Upper lobe of left lung (tissue), 6 donors: ENCODE measurements at regions not wholly inside any gene's neighbourhood (a gene's known extent, or its start where the extent isn't known, plus 50 kb on each side); places are given as distances from the start of the nearest gene placed in this dataset.

ENCODE experiments used
- ATAC-seq, 2 donors: fragments of 200-7000 bp; cut with Tn5 transposase; one replicate each; pipeline ENCODE4 v1.9.1; 2022; ENCODE audit warnings: mild to moderate bottlenecking in 2 of 2, moderate library complexity in 2 of 2; ENCODE audit not compliant: low FRiP score in 2 of 2
- DNase-seq, 2 donors: peaks; one replicate each; pipeline ENCODE4 v3.0.0-alpha.2; 2019 to 2020
- H3K27ac ChIP-seq, 4 donors: fragments of 200-600 bp; sonication (generic); one replicate each; pipeline ENCODE4 v1.5.1; 2016 to 2019
- H3K27me3 ChIP-seq, 4 donors: fragments of 200-600 bp; sonication (generic); one replicate each; pipeline ENCODE4 v1.5.1; 2017 to 2019
- H3K36me3 ChIP-seq, 4 donors: fragments of 200-600 bp; sonication (generic); one replicate each; pipeline ENCODE4 v1.5.1; 2016 to 2019
- H3K4me1 ChIP-seq, 4 donors: fragments of 200-600 bp; sonication (generic); one replicate each; pipeline ENCODE4 v1.5.1; 2018 to 2019
- H3K4me3 ChIP-seq, 4 donors: fragments of 200-600 bp; sonication (generic); one replicate each; pipeline ENCODE4 v1.5.1; 2017 to 2019; ENCODE audit warnings: mild to moderate bottlenecking in 2 of 4, moderate library complexity in 1 of 4
- H3K9me3 ChIP-seq, 4 donors: fragments of 200-600 bp; sonication (generic); one replicate each; pipeline ENCODE4 v1.5.1; 2018 to 2019
- EP300 ChIP-seq, 4 donors: sonication (generic); formaldehyde crosslinking; IDR thresholded peaks; one replicate each; pipeline ENCODE4 v1.5.1; 2017; ENCODE audit warnings: antibody characterized with exemption in 4 of 4, control low read depth in 2 of 4
- POLR2A ChIP-seq, 4 donors: fragments of 450-650 bp; IDR thresholded peaks; one replicate each; pipeline ENCODE4 v1.5.1; 2016 to 2017; ENCODE audit warnings: antibody characterized with exemption in 4 of 4, mild to moderate bottlenecking in 2 of 4
- POLR2AphosphoS5 ChIP-seq, 2 donors: sonication (generic); formaldehyde crosslinking; IDR thresholded peaks; one replicate each; pipeline ENCODE4 v1.5.1; 2017; ENCODE audit warnings: antibody characterized with exemption in 2 of 2
- WGBS, 2 donors: methylation state at CpG; one replicate each; pipeline ENCODE4 v1.1.5; 2017 to 2018; 5-methylcytosine and 5-hydroxymethylcytosine counted together
- TF ChIP-seq, protein P1 (sequence below), 6 experiments: fragments of 450-650 bp in 4 of 6; fragments of 200-600 bp in 2 of 6; sonication (generic) in 2 of 6; IDR thresholded peaks; one replicate each; pipeline ENCODE4 v1.5.1; 2016 to 2019; ENCODE audit warnings: antibody characterized with exemption in 6 of 6
- donor health status: DM: no; HTN: no; CAD: no; lungs with moderate emphysema.
- donor health status: DM: no; HTN: yes; CAD: no; lungs with severe emphysema.

DNA sequence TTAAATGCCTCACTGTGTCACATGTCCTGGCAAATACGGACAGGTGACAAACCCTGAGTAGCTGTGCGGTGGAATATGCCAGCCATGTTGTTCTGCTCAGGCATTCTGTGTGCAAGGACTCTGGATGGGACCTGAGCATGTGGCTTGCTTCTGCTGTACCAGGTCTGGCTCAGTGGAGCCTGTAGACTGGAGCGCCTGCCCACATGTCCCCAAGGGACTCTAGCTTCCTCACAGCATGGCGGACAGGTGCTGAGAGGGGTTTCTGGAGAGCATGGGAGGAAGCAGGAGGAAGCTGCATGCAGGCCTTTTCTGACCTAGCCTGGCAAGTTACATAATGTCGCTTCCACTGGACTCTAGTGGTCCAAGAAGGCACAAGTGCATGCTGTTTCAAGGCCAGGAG, 96.3 kb downstream of the PLXNA1 start:
- no peak for DNase-seq
- Histone ChIP-seq H3K4me3 (no peak overlapping the region), H3K27ac (no peak overlapping the region), H3K27me3 (no peaks in the 10 kb centered on the region), H3K4me1 (peaks cover 0 to 16% (median 0%) of the 10 kb centered on the region in 4 donors), H3K36me3 (no peaks in the 10 kb centered on the region), H3K9me3 (no peaks in the 10 kb centered on the region)
- TF ChIP-seq POLR2A (IDR thresholded peaks at IDR 0.05) (no peak), EP300 (IDR thresholded peaks at IDR 0.05) (no peak)
- TF ChIP-seq, protein P1, sequence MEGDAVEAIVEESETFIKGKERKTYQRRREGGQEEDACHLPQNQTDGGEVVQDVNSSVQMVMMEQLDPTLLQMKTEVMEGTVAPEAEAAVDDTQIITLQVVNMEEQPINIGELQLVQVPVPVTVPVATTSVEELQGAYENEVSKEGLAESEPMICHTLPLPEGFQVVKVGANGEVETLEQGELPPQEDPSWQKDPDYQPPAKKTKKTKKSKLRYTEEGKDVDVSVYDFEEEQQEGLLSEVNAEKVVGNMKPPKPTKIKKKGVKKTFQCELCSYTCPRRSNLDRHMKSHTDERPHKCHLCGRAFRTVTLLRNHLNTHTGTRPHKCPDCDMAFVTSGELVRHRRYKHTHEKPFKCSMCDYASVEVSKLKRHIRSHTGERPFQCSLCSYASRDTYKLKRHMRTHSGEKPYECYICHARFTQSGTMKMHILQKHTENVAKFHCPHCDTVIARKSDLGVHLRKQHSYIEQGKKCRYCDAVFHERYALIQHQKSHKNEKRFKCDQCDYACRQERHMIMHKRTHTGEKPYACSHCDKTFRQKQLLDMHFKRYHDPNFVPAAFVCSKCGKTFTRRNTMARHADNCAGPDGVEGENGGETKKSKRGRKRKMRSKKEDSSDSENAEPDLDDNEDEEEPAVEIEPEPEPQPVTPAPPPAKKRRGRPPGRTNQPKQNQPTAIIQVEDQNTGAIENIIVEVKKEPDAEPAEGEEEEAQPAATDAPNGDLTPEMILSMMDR (IDR thresholded peaks at IDR 0.05): no peak
- WGBS, 2 donors: 89 to 96% methylated on average over 3 to 5 of the region's 5 CpGs
- ATAC-seq: no peak

DNA sequence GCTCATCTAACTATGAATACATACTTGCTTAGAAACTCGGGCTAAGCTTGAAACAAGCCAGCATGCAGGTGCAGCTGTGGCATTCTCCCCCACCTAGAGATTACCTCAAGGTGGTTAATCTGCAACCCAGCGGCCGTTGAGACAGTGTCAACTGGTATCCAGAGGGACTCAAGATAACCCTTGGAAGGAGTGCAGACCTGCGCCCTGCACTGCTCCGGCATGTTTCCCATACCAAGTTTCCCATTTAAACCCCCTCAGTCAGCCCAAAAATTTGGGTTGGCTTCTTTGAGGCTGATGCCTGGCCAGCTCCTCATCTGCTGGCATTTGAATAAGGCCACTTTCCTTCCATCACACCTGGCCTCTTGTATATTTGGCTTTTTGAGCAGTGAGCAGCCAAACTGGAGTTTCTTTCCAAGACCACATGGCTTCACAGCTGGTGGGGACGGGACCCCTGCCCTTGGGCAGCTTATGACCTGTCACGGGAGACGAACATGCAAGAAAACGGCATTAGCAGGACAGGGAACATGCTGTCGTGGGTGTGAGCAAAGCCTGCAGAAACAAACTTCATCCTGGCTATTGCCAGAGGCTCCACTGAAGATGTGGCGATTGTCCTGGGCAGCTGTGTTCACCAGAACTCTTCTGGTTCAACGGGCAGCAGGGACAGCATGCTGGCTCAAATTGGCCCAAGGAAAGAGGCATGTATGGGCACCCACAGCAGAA, 98.2 kb downstream of the PLXNA1 start:
- WGBS, 2 donors: 85 to 92% methylated on average over 9 to 12 of the region's 12 CpGs
- DNase-seq (no peak), ATAC-seq (no peak)
- Histone ChIP-seq H3K9me3 (no peaks in the 10 kb centered on the region), H3K4me1 (peaks cover 0 to 9% (median 0%) of the 10 kb centered on the region in 4 donors), H3K36me3 (no peaks in the 10 kb centered on the region), H3K4me3 (no peak overlapping the region), H3K27me3 (no peaks in the 10 kb centered on the region), H3K27ac (no peak overlapping the region)
- TF ChIP-seq POLR2A (IDR thresholded peaks at IDR 0.05) (no peak), EP300 (IDR thresholded peaks at IDR 0.05) (no peak), POLR2AphosphoS5 (IDR thresholded peaks at IDR 0.05) (no peak)
- TF ChIP-seq, protein P1 (IDR thresholded peaks at IDR 0.05): no peak

DNA sequence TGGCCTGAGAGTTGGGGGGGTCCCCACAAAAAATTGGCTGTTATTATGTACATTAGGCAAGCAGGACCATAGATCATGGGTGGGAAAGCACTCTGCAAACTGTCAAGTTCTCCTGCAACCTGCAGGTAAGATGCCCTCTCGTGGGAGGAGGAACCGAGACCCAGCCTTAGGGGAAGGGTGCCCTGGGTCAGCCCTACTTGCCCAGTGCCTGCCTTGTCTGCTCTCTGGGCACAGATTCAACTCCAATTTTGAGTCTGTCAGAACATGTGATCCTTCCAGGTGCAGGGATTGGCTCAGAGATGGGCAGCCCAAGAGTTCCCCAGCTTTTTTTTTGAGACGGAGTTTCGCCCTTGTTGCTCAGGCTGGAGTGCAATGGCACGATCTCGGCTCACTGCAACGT, 99.2 kb downstream of the PLXNA1 start:
- H3K27ac ChIP-seq: no peak overlapping the region
- TF ChIP-seq POLR2A (IDR thresholded peaks at IDR 0.05) (no peak), POLR2AphosphoS5 (IDR thresholded peaks at IDR 0.05) (no peak), EP300 (IDR thresholded peaks at IDR 0.05) (no peak)
- TF ChIP-seq, protein P1 (IDR thresholded peaks at IDR 0.05): no peak
- no peaks in the 10 kb centered on the region for H3K9me3 ChIP-seq
- no peaks in the 10 kb centered on the region for H3K36me3 ChIP-seq
- 90 to 95% methylated on average over 7 of the region's 7 CpGs for WGBS, 2 donors
- H3K4me1 ChIP-seq: peaks cover 0 to 5% (median 0%) of the 10 kb centered on the region in 4 donors
- H3K27me3 ChIP-seq: no peaks in the 10 kb centered on the region
- H3K4me3 ChIP-seq: no peak overlapping the region
- no peak for DNase-seq
- no peak for ATAC-seq

DNA sequence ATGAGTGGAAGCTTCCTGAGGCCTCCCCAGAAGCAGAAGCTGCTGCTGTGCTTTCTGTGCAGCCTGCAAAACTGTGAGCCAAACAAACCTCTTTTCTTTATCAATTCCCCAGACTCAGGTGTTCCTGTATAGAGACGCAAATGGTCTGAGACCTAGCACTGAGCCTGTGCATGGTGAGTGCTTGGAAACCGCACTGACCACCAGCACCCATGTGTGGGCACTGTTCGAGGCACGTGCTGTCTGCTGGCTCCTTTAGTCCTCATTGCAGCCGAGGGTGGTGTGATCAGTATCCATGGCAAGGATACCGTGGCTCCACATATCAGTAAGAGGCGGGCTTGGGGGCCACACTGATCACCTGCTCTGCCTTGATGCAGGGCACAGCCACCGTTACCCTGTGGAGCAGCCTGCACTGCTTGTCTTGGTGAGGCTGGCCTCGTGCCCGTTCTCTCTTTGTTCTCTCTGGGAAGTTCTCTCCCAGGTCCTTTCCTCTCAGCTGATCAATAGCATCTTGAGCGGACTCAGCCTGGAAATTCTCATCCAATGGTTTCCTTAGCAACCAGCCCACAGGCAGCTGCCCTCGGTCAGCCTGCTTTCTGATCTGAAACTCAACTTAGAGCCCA, 101.0 kb downstream of the PLXNA1 start:
- WGBS, 2 donors: 72 to 76% methylated on average over 9 to 11 of the region's 12 CpGs
- no peaks in the 10 kb centered on the region for H3K4me1 ChIP-seq
- DNase-seq: no peak
- no peaks in the 10 kb centered on the region for H3K27me3 ChIP-seq
- H3K27ac ChIP-seq: no peak overlapping the region
- no peak for TF ChIP-seq EP300 (IDR thresholded peaks at IDR 0.05)
- no peak for TF ChIP-seq POLR2AphosphoS5 (IDR thresholded peaks at IDR 0.05)
- TF ChIP-seq, protein P1 (IDR thresholded peaks at IDR 0.05): no peak
- TF ChIP-seq POLR2A (IDR thresholded peaks at IDR 0.05): no peak
- ATAC-seq: no peak
- H3K9me3 ChIP-seq: no peaks in the 10 kb centered on the region
- H3K4me3 ChIP-seq: no peak overlapping the region
- no peaks in the 10 kb centered on the region for H3K36me3 ChIP-seq
